Upper lobe of right lung (tissue), 1 donor: ENCODE measurements at regions not wholly inside any gene's neighbourhood (a gene's known extent, or its start where the extent isn't known, plus 50 kb on each side); places are given as distances from the start of the nearest gene placed in this dataset.

Experiments used
- ATAC-seq: fragments of 200-7000 bp; cut with Tn5 transposase; one replicate; pipeline ENCODE4 v1.9.1; 2020; ENCODE audit warnings: mild to moderate bottlenecking, moderate library complexity
- DNase-seq: peaks from one replicate; pipeline ENCODE4 v3.0.0-alpha.2; 2020
- H3K27ac ChIP-seq: fragments of 200-600 bp; one replicate; pipeline ENCODE4 v1.8.0; 2022
- H3K27me3 ChIP-seq: fragments of 200-600 bp; one replicate; pipeline ENCODE4 v1.8.0; 2022; ENCODE audit warnings: mild to moderate bottlenecking
- H3K36me3 ChIP-seq: fragments of 200-600 bp; one replicate; pipeline ENCODE4 v1.8.0; 2022
- H3K4me1 ChIP-seq: fragments of 200-600 bp; one replicate; pipeline ENCODE4 v1.8.0; 2022
- H3K4me3 ChIP-seq: fragments of 200-600 bp; one replicate; pipeline ENCODE4 v1.8.0; 2022; ENCODE audit warnings: mild to moderate bottlenecking
- H3K9me3 ChIP-seq: fragments of 200-600 bp; one replicate; pipeline ENCODE4 v1.8.0; 2022
- intact Hi-C: fragments of 100-400 bp; cut with DNase I; formaldehyde crosslinking; loops from one replicate; pipeline ENCODE4 v1.11.0; 2022
- TF ChIP-seq, protein P1 (sequence below): fragments of 200-600 bp; IDR thresholded peaks from one replicate; pipeline ENCODE4 v1.8.0; 2022; ENCODE audit warnings: antibody characterized with exemption
- donor health status: DM: no; HTN: yes; CAD: no; lungs with severe emphysema.

DNA sequence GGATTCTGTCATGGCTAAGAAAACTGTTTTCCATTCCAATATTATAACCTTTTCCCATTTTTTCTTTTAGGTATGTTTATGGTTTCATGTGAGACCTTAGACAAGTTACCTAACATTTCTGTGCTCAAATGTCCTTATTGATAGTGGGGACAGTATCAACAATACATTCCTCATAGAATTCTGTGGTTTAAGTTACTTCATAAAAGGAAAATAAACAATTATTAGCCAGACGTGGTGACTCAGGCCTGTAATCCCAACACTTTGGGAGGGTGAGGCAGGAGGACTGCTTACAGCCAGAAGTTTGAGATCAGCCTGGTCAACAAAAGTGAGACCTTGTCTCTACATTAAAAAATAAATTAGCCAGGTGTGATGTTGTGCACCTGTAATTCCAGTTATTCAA lies 436.8 kb upstream of the CNTN4 start:
- H3K36me3 ChIP-seq = no peaks in the 10 kb centered on the region
- no peak overlapping the region for H3K4me3 ChIP-seq
- no peaks in the 10 kb centered on the region for H3K9me3 ChIP-seq
- no peaks in the 10 kb centered on the region for H3K4me1 ChIP-seq
- TF ChIP-seq, protein P1, sequence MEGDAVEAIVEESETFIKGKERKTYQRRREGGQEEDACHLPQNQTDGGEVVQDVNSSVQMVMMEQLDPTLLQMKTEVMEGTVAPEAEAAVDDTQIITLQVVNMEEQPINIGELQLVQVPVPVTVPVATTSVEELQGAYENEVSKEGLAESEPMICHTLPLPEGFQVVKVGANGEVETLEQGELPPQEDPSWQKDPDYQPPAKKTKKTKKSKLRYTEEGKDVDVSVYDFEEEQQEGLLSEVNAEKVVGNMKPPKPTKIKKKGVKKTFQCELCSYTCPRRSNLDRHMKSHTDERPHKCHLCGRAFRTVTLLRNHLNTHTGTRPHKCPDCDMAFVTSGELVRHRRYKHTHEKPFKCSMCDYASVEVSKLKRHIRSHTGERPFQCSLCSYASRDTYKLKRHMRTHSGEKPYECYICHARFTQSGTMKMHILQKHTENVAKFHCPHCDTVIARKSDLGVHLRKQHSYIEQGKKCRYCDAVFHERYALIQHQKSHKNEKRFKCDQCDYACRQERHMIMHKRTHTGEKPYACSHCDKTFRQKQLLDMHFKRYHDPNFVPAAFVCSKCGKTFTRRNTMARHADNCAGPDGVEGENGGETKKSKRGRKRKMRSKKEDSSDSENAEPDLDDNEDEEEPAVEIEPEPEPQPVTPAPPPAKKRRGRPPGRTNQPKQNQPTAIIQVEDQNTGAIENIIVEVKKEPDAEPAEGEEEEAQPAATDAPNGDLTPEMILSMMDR = no peak
- DNase-seq (no peak), ATAC-seq (no peak)
- no peaks in the 10 kb centered on the region for H3K27me3 ChIP-seq
- intact Hi-C loops = no loop called here
- H3K27ac ChIP-seq = no peak overlapping the region

DNA sequence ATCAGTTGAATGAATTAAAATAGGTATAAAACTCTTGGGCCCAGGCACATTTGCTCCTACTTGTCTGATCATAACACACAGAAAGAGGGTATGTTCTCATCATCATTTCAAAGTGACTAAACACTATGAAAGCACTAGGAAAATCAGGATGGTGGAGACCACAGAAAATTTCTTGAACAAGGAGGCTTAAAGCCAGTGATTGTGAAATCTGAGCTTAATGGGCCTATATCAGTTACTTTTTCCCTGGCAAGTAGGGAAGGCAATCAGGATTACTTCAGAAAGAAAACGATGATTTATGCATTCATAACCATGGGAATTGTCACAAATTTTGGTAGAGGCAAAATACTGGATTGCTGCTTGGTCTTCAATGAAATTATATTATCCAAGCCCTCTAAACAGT lies 434.4 kb upstream of the CNTN4 start:
- Histone ChIP-seq H3K27me3 (no peaks in the 10 kb centered on the region), H3K36me3 (no peaks in the 10 kb centered on the region), H3K9me3 (no peaks in the 10 kb centered on the region), H3K4me1 (no peaks in the 10 kb centered on the region), H3K27ac (no peak overlapping the region), H3K4me3 (no peak overlapping the region)
- ATAC-seq (no peak), DNase-seq (no peak)
- intact Hi-C loops = no loop called here
- TF ChIP-seq, protein P1 = no peak

DNA sequence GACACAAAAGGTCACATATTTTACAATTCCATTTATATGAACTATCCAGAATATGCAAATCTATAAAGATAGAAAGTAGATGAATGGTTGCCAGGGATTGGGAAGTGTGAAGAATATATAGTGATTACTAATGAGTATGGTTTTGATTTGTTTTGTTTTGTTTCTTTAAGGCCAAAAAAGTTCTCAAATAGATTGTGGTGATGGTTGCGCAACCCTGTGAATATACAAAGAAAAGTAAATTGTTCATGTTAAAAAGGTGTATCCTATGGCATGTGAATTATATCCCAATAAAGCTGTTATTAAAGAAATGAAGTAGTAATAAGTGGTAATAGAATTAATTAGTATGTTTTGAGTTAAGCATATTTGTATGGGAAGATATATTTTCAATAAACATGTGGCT lies 431.8 kb upstream of the CNTN4 start:
- no peak overlapping the region for H3K27ac ChIP-seq
- TF ChIP-seq, protein P1 = no peak
- DNase-seq = no peak
- intact Hi-C loops = no loop called here
- H3K36me3 ChIP-seq = no peaks in the 10 kb centered on the region
- H3K27me3 ChIP-seq = no peaks in the 10 kb centered on the region
- no peak overlapping the region for H3K4me3 ChIP-seq
- no peaks in the 10 kb centered on the region for H3K4me1 ChIP-seq
- no peak for ATAC-seq
- H3K9me3 ChIP-seq = no peaks in the 10 kb centered on the region

DNA sequence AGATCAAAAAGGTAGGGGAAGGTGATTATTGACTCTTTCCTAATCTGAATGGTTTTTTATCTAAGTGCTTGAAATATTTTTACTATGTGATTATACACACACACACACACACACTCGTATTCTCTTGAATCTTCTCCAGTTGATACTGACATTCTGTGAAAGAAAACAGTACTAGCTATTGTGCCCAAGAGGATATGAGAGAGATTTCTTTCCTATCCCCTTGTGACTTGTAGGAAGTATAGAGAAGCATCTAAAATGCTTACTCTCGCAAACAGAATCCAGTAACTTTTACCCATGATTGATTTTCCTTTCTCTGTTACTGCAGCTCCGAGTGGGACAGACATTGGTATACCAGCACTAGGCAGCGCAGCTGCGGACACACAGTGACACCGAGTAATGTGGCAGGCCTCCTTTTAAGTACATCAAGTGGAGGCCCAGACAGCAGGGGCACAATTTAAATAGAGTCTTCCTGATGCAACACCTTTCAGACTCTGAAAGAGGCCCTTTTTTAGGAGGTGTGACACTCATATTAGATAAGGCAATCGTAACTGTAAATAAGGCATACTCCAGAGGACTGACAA lies 421.0 kb upstream of the CNTN4 start:
- no peaks in the 10 kb centered on the region for H3K9me3 ChIP-seq
- H3K4me1 ChIP-seq = no peaks in the 10 kb centered on the region
- TF ChIP-seq, protein P1 = no peak
- intact Hi-C loops = no loop called here
- no peaks in the 10 kb centered on the region for H3K36me3 ChIP-seq
- no peaks in the 10 kb centered on the region for H3K27me3 ChIP-seq
- H3K4me3 ChIP-seq = no peak overlapping the region
- ATAC-seq (no peak), DNase-seq (no peak)
- H3K27ac ChIP-seq = no peak overlapping the region

DNA sequence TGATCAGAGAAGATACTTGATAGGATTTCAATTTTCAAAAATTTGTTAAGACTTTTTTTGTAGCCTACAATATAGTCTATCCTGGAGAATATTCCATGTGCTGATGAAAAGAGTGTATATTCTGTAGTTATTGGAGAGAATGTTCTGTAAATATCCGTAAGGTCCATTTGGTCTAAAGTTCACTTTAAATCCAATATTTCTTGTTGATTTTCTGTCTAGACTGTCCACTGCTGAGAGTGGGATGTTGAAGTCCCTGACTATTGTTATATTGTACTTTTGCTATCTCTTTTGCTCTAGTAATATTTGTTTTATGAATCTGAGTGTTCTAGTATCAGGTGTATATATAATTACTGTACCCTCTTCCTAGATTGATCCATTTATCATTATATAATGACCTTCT lies 406.2 kb upstream of the CNTN4 start:
- Histone ChIP-seq H3K27ac (no peak overlapping the region), H3K4me1 (no peaks in the 10 kb centered on the region), H3K27me3 (no peaks in the 10 kb centered on the region), H3K4me3 (no peak overlapping the region), H3K9me3 (no peaks in the 10 kb centered on the region), H3K36me3 (no peaks in the 10 kb centered on the region)
- intact Hi-C loops = no loop called here
- DNase-seq (no peak), ATAC-seq (no peak)
- TF ChIP-seq, protein P1 = no peak

DNA sequence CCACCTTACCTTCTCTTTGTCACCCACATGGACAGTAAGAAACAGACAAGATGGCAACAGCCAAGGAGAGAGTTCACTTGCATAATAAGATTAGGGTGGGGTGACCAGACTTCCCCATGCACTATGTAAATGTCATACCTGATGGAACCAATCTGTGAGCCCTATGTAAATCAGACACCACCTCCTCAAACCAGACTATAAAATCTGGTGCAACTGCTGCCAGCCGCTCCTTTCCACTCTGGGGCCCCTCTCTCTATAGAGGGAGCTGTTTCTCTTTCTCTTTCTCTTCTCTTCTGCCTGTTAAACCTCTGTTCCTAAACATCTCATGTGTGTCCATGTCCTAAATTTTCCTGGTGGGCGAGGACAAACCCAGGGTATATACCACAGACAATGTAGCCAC lies 405.5 kb upstream of the CNTN4 start:
- intact Hi-C loops = no loop called here
- TF ChIP-seq, protein P1 = no peak

More for the DNA sequence above, 405.5 kb upstream of the CNTN4 start:
- Histone ChIP-seq H3K27ac (no peak overlapping the region), H3K4me1 (no peaks in the 10 kb centered on the region), H3K4me3 (no peak overlapping the region), H3K36me3 (no peaks in the 10 kb centered on the region), H3K9me3 (no peaks in the 10 kb centered on the region), H3K27me3 (no peaks in the 10 kb centered on the region)
- ATAC-seq (no peak), DNase-seq (no peak)
